GM21619 (cell line): ENCODE measurements at regions not wholly inside any gene's neighbourhood (a gene's known extent, or its start where the extent isn't known, plus 50 kb on each side); places are given as distances from the start of the nearest gene placed in this dataset.

Source experiments
- ATAC-seq: cut with Tn5 transposase; IDR thresholded peaks from one replicate; pipeline ENCODE4 v1.9.1; 2021; ENCODE audit not compliant: unreplicated experiment

DNA sequence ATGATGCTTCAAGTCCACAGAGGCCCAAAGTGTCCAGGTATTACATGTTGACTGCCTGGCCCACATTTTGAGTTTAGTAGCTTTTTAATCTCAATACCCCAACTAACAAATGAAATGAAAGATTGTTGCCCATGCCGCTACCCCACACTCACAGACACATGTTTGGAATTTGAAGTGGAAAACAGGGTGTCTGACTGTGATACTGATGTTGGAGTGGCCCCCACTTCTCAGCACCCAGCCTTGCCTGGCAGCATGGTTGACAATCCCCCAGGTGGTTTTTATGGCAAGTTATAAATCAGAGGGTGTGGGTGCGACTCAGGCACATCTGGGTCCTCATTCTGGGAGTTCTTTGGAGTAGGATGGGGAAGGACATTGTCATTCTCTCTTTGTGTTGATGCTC lies 314.7 kb upstream of the ZNF32 start:
- no peak for ATAC-seq

DNA sequence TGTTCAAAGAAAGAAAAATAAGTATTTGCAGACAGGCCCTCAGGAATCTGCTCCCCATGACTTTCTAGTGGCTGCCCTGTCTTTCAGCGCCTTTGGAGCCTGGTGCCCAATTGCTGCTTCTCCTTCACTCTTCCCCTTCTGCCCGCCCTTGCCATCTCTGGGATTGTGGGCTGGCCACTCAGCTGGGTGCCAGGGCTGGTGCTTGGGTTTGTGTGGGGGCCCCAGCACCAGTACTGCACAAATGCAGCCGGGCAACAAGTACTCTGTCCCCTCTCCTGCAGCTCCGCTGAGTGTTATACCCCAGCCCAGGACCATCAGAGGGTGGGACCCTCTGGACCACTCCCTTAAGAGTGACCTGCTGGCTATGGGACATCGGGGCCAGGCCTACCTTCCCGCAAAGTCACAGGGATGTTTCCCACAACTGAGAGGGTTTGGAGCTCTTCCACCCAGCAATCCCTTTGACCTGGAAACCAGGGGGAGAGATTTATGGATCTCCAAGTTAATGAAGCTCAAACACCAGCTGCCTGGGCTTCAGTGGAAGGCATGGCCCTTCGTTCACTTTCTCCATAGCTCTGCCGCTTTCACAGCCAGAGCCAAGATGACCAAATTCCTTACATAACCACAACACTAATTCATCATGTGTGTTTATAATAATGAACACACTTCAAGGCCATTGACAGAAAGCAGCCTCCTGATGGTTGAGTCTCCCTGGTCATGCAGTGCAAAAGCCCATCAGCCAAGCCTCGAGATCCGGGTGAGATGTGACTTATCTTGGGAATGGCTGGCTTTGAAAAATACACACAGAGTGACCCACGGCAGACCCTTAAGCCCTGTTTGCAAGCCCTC lies 313.9 kb upstream of the ZNF32 start:
- no peak for ATAC-seq

- ATAC-seq, result no peak
Measured at GRCh38 chr10:43961523-43962345, 313.1 kb upstream of the ZNF32 start.

- ATAC-seq, result no peak
Measured at GRCh38 chr10:43960981-43961380, 312.3 kb upstream of the ZNF32 start.

GRCh38 chr10:43960477-43960876 lies 311.8 kb upstream of the ZNF32 start:
- ATAC-seq, result no peak

- no peak for ATAC-seq
Measured at GRCh38 chr10:43960135-43960415, 311.4 kb upstream of the ZNF32 start.

- no peak for ATAC-seq
Measured at GRCh38 chr10:43959364-43960134, 310.9 kb upstream of the ZNF32 start.

- no peak for ATAC-seq
Measured at GRCh38 chr10:43958964-43959363, 310.3 kb upstream of the ZNF32 start.

DNA sequence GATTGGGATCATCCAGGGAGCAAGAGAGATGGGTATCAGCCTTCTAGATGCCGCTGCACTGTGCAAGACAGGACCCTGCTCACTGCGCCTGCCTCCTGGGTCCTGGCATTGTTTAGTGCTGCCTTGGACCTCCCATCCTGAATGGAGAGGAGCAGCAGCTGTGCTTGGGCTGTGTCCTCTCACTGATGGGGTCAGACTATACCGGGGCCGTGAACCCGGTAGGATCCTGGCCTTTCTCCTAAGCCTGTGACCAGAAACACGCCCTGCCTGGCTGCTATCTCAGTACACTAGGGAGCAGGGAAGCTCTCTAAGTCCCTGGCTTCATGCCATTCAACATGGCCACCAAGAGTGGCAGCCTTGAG lies 309.4 kb upstream of the ZNF32 start:
- no peak for ATAC-seq

- ATAC-seq, result no peak
Measured at GRCh38 chr10:43957267-43958070, 308.8 kb upstream of the ZNF32 start.

GRCh38 chr10:43955978-43956377 lies 307.3 kb upstream of the ZNF32 start:
- ATAC-seq, result no peak

DNA sequence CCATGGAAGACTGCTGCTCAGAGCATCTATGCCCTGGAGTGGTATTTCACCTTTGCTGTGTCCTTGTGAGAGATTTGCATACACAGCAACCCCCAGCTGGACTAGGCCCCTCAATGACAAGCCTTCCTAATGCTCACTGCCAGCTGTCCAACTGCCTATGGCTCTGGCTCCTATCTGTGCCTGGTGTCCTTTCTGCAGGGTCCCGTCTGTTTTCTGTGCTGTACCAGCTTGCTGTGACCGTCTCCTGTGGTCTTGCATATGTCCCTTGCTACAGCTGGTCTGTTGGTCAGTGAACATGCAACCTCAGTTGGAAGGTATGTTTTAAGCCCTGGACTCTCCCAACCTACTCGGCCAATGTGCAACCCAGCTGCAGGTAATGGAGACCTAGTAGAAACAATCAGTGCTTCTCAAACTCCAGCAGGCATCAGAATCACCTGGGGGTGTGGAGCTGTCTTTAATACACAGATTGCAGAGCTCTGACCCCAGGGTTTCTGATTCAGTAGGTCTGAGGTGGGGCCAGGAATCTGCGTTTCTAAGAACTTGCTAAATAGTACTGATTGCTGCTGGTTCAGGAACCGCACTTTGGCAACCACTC lies 306.4 kb upstream of the ZNF32 start:
- no peak for ATAC-seq

- no peak for ATAC-seq
Measured at GRCh38 chr10:43953672-43954071, 305.0 kb upstream of the ZNF32 start.

- no peak for ATAC-seq
Measured at GRCh38 chr10:43952760-43953159, 304.1 kb upstream of the ZNF32 start.

DNA sequence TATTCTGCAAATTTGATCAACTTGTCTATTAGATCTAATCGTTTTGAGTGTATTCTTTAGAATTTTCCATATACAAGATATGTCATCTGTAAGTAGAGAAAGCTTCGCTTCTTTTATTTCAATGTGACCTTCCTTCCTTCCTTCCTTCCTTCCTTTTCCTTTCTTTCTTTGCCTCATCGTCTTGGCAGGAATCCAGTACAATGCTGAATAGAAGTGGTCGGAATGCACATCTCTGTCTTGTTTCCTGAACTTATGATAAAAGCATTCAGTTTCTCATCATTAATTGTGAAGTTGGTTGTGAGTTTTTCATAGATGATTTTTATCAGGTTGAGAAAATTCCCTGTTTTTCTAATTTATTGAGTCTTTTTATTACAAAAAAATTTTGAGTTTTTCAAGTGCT lies 300.7 kb upstream of the ZNF32 start:
- ATAC-seq, result no peak

- no peak for ATAC-seq
Measured at GRCh38 chr10:43946445-43946844, 297.8 kb upstream of the ZNF32 start.

- no peak for ATAC-seq
Measured at GRCh38 chr10:43945908-43946307, 297.2 kb upstream of the ZNF32 start.

DNA sequence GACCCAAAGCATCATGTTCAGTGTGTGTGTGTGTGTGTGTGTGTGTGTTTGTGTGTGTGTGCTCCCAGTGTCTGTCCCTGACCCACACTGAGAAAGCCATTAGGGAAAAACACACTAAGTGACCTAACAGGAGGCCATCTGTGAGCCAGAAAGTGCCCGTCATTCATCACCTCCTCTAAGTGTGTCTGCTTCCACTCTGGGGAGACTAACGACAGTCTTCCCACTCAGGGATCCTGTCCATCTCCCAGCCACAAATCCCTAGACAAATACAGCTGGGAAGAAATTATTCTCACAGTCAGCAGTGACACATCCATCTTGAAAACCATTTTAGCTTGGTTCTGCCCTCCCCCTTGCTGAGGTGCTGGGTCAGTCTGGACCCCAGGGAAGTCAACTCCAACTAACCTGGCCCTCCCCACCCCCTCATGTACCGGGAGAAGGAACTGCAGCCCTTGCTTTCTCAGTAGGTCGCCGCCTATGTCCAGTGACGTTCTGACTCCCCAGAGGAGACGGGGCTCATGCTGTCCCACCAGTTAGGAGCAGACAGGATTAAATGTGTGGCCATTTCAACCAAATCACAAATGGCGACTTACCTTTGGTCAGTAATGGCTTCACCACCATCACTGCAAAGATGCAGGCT lies 296.5 kb upstream of the ZNF32 start:
- no peak for ATAC-seq

DNA sequence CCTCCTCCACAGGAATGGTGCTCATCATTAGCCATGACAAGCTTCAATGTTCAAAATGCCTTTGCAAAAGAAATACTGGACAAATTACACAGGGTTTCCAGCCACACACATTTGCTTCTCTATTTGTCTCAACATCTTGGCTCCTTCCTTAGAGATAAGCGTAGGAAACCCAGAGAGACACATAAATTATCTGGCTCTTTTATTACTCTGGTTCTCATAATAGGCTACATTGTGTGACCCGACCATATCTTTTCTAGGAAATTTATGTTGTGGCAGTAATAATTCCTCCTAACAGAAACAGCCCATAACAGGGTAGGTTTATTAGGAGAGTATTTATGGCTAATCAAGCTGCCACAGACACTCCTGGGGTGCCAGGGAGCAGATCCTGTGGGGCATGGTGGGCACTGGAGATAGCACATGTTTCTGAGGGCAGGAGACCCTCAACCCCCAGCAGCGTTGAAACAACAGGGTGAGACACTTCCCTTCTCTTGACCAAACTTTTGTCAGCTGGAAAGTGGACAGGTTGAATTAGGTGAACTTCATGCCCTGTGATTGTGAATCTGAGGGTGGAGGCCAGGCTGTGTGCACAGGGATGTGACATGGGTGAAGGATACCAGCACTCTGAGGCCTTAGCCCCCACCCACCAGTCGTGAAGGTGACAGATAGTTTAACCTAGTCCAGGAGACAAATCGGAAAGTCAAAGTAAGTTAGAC lies 295.9 kb upstream of the ZNF32 start:
- no peak for ATAC-seq
